Suprapubic skin (tissue), 4 donors: ENCODE measurements at regions not wholly inside any gene's neighbourhood (a gene's known extent, or its start where the extent isn't known, plus 50 kb on each side); places are given as distances from the start of the nearest gene placed in this dataset.

Experiments used
- DNase-seq, 2 donors: peaks; one replicate each; pipeline ENCODE4 v3.0.0-alpha.2; 2019; ENCODE audit warnings: low spot score in 2 of 2
- H3K27ac ChIP-seq: fragments of 200-600 bp; sonication (generic); one replicate; pipeline ENCODE4 v1.5.1; 2019
- H3K27me3 ChIP-seq: fragments of 200-600 bp; sonication (generic); one replicate; pipeline ENCODE4 v1.5.1; 2019
- H3K36me3 ChIP-seq: fragments of 200-600 bp; sonication (generic); one replicate; pipeline ENCODE4 v1.5.1; 2019
- H3K4me1 ChIP-seq: fragments of 200-600 bp; sonication (generic); one replicate; pipeline ENCODE4 v1.5.1; 2019
- H3K4me3 ChIP-seq: fragments of 200-600 bp; sonication (generic); one replicate; pipeline ENCODE4 v1.5.1; 2019; ENCODE audit warnings: mild to moderate bottlenecking
- H3K9me3 ChIP-seq: fragments of 200-600 bp; sonication (generic); one replicate; pipeline ENCODE4 v1.5.1; 2019
- EP300 ChIP-seq: sonication (generic); formaldehyde crosslinking; IDR thresholded peaks from one replicate; pipeline ENCODE4 v1.6.1; 2017; ENCODE audit warnings: antibody characterized with exemption
- POLR2A ChIP-seq, 2 donors: fragments of 450-650 bp; IDR thresholded peaks; one replicate each; pipeline ENCODE4 v1.6.1; 2017; ENCODE audit warnings: antibody characterized with exemption in 2 of 2, mild to moderate bottlenecking in 2 of 2, moderate library complexity in 2 of 2
- POLR2AphosphoS5 ChIP-seq, 3 donors: sonication (generic); formaldehyde crosslinking; IDR thresholded peaks; one replicate each; pipeline ENCODE4 v1.6.1; 2017; ENCODE audit warnings: antibody characterized with exemption in 3 of 3
- WGBS: methylation state at CpG from one replicate; pipeline ENCODE4 v1.1.5; 2018; 5-methylcytosine and 5-hydroxymethylcytosine counted together
- TF ChIP-seq, protein P1 (sequence below), 2 donors: fragments of 200-600 bp in 1 of 2; fragments of 450-650 bp in 1 of 2; sonication (generic) in 1 of 2; IDR thresholded peaks; one replicate each; pipeline ENCODE4 v1.5.1; 2016 to 2019; ENCODE audit warnings: antibody characterized with exemption in 2 of 2, mild to moderate bottlenecking in 1 of 2, moderate library complexity in 1 of 2

GRCh38 chr2:33806041-33806440 is 206.9 kb upstream of the FAM98A start:
- Histone ChIP-seq H3K4me1 (no peaks in the 10 kb centered on the region), H3K27me3 (no peaks in the 10 kb centered on the region), H3K36me3 (no peaks in the 10 kb centered on the region), H3K27ac (no peak overlapping the region), H3K4me3 (no peak overlapping the region), H3K9me3 (no peaks in the 10 kb centered on the region)
- TF ChIP-seq EP300 (no peak), POLR2A (IDR thresholded peaks at IDR 0.05) (no peak)
- TF ChIP-seq, protein P1, sequence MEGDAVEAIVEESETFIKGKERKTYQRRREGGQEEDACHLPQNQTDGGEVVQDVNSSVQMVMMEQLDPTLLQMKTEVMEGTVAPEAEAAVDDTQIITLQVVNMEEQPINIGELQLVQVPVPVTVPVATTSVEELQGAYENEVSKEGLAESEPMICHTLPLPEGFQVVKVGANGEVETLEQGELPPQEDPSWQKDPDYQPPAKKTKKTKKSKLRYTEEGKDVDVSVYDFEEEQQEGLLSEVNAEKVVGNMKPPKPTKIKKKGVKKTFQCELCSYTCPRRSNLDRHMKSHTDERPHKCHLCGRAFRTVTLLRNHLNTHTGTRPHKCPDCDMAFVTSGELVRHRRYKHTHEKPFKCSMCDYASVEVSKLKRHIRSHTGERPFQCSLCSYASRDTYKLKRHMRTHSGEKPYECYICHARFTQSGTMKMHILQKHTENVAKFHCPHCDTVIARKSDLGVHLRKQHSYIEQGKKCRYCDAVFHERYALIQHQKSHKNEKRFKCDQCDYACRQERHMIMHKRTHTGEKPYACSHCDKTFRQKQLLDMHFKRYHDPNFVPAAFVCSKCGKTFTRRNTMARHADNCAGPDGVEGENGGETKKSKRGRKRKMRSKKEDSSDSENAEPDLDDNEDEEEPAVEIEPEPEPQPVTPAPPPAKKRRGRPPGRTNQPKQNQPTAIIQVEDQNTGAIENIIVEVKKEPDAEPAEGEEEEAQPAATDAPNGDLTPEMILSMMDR (IDR thresholded peaks at IDR 0.05) = no peak
- WGBS = 83% methylated on average over 6 of the region's 6 CpGs
- DNase-seq = no peak

GRCh38 chr2:33804155-33804554 is 205.1 kb upstream of the FAM98A start:
- no peaks in the 10 kb centered on the region for H3K9me3 ChIP-seq
- no peaks in the 10 kb centered on the region for H3K27me3 ChIP-seq
- TF ChIP-seq POLR2A (IDR thresholded peaks at IDR 0.05) (no peak), POLR2AphosphoS5 (IDR thresholded peaks at IDR 0.05) (no peak), EP300 (no peak)
- TF ChIP-seq, protein P1 (IDR thresholded peaks at IDR 0.05) = no peak
- no peaks in the 10 kb centered on the region for H3K4me1 ChIP-seq
- no peak overlapping the region for H3K27ac ChIP-seq
- H3K36me3 ChIP-seq = no peaks in the 10 kb centered on the region
- DNase-seq = no peak
- no peak overlapping the region for H3K4me3 ChIP-seq

GRCh38 chr2:33796511-33796910 is 197.4 kb upstream of the FAM98A start:
- TF ChIP-seq POLR2A (IDR thresholded peaks at IDR 0.05) (no peak), EP300 (no peak), POLR2AphosphoS5 (IDR thresholded peaks at IDR 0.05) (no peak)
- TF ChIP-seq, protein P1 (IDR thresholded peaks at IDR 0.05) = no peak
- Histone ChIP-seq H3K27ac (no peak overlapping the region), H3K4me3 (no peak overlapping the region), H3K27me3 (no peaks in the 10 kb centered on the region), H3K4me1 (no peaks in the 10 kb centered on the region), H3K36me3 (no peaks in the 10 kb centered on the region), H3K9me3 (no peaks in the 10 kb centered on the region)
- DNase-seq = no peak
- 85% methylated on average over 2 of the region's 2 CpGs for WGBS

- TF ChIP-seq POLR2AphosphoS5 (IDR thresholded peaks at IDR 0.05) = no peak
- TF ChIP-seq, protein P1 (IDR thresholded peaks at IDR 0.05) = no peak
- no peak for TF ChIP-seq EP300
- no peak for TF ChIP-seq POLR2A (IDR thresholded peaks at IDR 0.05)
- Histone ChIP-seq H3K4me3 (no peak overlapping the region), H3K27me3 (no peaks in the 10 kb centered on the region), H3K4me1 (no peaks in the 10 kb centered on the region), H3K36me3 (no peaks in the 10 kb centered on the region), H3K27ac (no peak overlapping the region), H3K9me3 (no peaks in the 10 kb centered on the region)
- WGBS = 52% methylated on average over 3 of the region's 3 CpGs
- DNase-seq = no peak
Observed at GRCh38 chr2:33791625-33792024, 192.5 kb upstream of the FAM98A start.

DNA sequence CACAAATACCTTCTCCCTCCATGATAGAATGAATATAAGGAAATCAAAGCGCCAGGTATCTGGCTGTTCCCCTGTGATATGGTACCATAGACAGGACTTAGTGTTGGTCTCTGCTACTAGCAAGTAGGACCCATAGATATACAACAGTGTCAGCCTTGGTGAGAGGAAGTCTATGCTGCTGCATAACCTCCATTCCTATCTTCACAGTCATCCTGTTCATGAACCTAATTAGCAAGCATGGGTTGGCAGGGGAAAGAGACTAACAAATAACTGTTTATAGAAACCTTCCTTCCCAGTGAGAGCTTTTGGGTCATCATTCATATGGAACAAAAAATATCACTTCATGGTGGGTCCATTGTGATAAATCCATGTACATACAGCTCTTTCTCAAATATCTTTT is 188.9 kb upstream of the FAM98A start:
- no peaks in the 10 kb centered on the region for H3K9me3 ChIP-seq
- no peaks in the 10 kb centered on the region for H3K4me1 ChIP-seq
- WGBS = 100% methylated on average over 1 of the region's 1 CpG
- H3K36me3 ChIP-seq = no peaks in the 10 kb centered on the region
- H3K27ac ChIP-seq = no peak overlapping the region
- H3K4me3 ChIP-seq = no peak overlapping the region
- DNase-seq = no peak
- TF ChIP-seq EP300 (no peak), POLR2A (IDR thresholded peaks at IDR 0.05) (no peak), POLR2AphosphoS5 (IDR thresholded peaks at IDR 0.05) (no peak)
- TF ChIP-seq, protein P1 (IDR thresholded peaks at IDR 0.05) = no peak
- H3K27me3 ChIP-seq = no peaks in the 10 kb centered on the region
